GM12892 (cell line): ENCODE measurements at regions not wholly inside any gene's neighbourhood (a gene's known extent, or its start where the extent isn't known, plus 50 kb on each side); places are given as distances from the start of the nearest gene placed in this dataset.

ENCODE experiments used
- DNase-seq: peaks from one replicate; pipeline ENCODE4 v3.0.0; 2011; ENCODE audit not compliant: insufficient read length
- FAIRE-seq: peaks from 2 replicates; lab custom pipeline; 2011; peaks lifted over from hg19 to GRCh38; lab: Jason Lieb, UNC
- POLR2A ChIP-seq: IDR thresholded peaks from 2 replicates; pipeline ENCODE4 v1.6.1; 2011; ENCODE audit warnings: low read depth, low read length, control low read depth
- POLR2AphosphoS5 ChIP-seq: IDR thresholded peaks from 2 replicates; pipeline ENCODE4 v1.6.1; 2011; ENCODE audit warnings: low read depth, low read length, control low read depth
- TAF1 ChIP-seq: IDR thresholded peaks from 2 replicates; pipeline ENCODE4 v1.6.1; 2011; ENCODE audit warnings: low read depth, mild to moderate bottlenecking, control low read depth, low read length, borderline replicate concordance

DNA sequence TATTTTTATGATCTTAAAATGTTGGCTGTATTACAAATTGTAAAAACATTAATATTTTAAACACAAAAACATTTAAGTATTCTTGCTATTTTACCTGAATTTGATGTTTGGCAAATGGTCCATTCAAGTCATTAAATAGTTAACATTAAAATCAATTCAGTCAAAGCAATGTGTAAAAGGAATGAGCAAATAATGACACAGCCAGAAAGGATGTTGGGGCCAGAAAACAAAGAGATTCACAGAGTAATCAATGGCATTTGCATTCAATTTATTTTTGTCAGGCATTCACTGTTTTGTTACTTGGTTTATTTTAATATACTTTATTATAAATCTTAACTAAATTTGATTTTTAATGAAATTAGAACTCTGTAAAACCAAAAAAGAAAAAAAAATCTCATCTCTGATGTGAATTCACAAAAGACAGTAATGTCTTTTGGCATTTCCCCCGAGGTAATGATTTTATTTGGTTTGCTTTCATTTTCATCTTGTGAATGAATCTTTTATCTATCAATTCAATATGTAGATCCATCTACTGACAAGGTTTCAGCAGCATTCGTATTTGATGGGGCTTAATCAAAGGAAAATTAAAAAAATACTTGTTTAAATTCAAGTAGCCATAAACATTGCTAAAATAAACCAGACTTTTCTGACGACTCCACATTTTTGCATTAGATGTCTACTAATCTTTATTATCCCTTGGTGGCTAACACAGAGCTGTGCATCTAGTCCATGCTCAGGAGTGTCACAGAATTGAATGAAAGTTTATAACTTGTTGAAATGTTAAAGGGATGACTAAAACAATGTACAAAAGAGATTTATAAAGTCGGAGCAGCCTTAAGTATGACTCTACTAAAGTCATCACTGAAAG, 866.7 kb upstream of the GJE1 start:
- TF ChIP-seq TAF1 (no peak), POLR2AphosphoS5 (no peak), POLR2A (no peak)
- FAIRE-seq (no peak), DNase-seq (no peak)

DNA sequence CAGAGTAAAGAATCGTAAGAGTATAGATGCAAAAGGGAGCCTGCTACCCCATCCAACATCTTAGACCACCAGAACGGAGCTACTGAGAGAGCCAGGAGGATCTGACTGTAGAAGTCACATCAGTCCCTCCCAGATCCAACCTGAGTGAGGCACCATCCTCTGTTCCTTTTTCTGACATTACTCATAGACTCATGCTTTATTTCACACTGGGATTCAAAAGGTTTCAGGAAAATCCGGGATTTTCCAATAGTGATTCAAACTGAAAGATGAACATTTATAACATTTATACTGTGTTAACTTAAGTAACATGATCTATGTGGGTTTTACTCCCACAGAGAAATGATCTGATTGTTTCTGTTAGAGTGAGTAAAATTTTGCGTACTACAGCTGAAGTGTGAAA, 868.6 kb upstream of the GJE1 start:
- DNase-seq = no peak
- no peak for FAIRE-seq
- TF ChIP-seq POLR2A (no peak), POLR2AphosphoS5 (no peak), TAF1 (no peak)

DNA sequence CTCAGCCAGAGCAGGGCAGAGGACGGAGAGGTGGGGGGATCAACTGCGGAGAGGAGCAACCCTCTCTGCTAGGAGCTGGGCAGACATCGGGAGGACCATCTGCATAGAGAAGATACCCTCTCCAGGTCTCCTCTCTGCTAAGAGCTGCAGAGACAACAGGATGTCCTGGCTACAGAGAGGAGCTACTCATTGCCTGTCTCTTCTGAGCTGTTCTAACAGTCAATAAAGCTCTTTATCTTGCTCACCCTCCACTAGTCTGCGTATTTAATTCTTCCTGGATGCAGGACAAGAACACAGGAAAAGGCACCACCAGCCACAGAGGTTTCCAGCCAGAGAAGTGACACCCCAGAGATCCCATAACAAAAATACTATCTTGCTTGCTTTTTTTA, 871.1 kb upstream of the GJE1 start:
- DNase-seq = no peak
- TF ChIP-seq POLR2AphosphoS5 = no peak
- no peak for TF ChIP-seq TAF1
- TF ChIP-seq POLR2A = no peak
- FAIRE-seq = no peak

DNA sequence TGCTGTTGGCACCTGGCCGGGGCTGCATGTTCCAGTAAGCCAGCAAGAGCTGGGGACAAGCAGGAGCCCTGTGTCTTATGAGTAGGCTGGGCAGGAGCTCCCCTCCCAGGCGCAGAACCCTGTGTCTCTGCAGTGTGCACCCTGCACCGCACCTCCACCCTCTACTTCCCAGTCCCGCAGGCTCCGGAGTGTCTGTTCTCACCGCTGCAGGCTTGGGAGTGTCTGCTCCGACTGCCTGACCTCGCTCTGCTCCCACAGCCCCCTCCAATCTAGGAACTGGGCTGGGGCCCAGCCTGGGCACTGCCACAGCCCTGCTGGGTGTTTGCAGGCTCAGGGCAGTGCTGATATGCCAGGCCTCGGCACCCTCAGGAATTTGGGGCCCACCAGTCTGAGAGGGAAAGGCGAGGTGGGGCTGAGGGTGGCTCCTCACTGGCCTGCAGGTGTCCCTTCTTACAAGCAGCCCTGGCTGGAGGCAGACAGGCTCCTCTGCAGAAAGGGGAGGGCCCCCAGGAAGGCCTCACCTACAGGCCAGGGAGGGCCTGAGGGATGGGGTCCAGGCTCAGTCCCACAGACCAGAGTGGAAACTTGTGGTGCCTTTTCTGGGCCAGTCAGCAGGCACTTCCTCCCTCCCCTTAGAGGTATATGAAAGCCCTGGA, 871.6 kb upstream of the GJE1 start:
- DNase-seq = no peak
- no peak for FAIRE-seq

DNA sequence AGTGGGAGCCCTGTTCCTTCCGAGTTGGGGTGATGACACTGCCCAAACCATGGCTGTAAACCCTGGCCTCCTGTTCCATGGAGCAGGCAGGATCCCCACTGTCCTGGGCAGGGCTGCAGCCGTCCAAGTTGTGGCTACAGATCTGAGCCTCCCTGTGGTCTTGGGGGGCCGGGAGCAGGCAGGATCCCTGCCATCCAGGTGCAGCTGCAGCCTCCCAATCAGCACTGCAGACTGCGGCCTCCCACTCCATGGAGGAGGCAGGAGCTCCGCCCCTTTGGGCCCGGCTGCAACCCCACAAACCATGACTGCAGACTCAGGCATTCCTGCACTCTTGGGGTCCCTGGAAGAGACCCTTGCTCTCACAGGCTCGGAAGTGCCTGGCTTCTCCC, 872.1 kb upstream of the GJE1 start:
- DNase-seq (no peak), FAIRE-seq (no peak)
- TF ChIP-seq TAF1 (no peak), POLR2AphosphoS5 (no peak), POLR2A (no peak)

More for the DNA sequence above, 871.6 kb upstream of the GJE1 start:
- TF ChIP-seq POLR2A (no peak), TAF1 (no peak), POLR2AphosphoS5 (no peak)

DNA sequence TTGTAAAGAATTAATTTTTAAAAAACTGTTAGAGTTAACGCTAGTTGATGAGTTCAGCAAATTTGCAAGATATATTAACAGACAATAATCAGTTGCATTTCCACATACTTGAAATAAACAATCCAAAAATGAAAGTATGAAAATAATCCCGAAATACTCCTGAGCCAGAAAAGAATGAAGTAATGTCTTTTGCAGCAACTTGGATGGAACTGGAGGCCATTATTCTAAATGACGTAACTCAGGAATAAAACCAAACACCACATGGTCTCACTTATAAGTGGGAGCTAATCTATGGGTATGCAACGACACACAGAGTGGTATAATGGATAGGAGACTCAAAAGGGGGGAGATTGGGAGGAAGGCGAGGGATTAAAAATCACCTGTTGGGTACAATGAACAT, 872.9 kb upstream of the GJE1 start:
- FAIRE-seq (no peak), DNase-seq (no peak)
- no peak for TF ChIP-seq POLR2A

DNA sequence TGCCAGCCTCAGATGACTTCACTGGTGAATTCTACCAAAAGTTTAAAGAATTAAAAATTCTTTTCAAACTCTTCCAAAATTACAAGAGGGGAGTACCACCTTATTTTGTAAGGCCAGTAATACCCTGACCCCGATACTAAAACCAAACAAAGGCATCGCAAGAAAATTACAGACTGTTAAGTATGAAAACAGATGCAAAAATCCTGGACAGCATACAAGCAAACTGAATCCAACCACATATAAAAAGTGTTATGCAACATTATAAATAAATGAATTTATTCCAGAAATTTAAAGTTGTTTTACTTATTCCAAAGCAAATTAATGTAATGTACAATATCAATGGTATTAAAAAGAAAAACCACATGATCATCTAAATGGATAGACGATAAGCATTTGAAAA, 873.6 kb upstream of the GJE1 start:
- no peak for DNase-seq
- TF ChIP-seq POLR2AphosphoS5 (no peak), POLR2A (no peak), TAF1 (no peak)
- no peak for FAIRE-seq

DNA sequence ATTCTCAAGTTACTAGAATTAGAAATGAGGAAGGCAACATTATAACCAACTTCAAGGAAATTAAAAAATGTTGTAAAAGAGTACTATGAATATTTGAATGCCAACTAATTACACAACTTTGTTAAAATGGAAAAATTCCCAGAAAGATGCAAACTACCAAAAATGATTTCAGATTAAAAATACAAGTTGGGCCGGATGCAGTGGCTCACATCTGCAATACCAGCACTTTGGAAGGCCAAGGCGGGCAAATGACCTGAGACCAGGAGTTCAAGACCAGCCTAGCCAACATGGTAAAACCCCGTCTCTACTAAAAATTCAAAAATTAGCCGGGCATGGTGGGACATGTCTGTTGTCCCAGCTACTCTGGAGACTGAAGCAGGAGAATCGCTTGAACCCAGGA, 874.2 kb upstream of the GJE1 start:
- TF ChIP-seq POLR2AphosphoS5 (no peak), POLR2A (no peak), TAF1 (no peak)
- DNase-seq = no peak
- no peak for FAIRE-seq

DNA sequence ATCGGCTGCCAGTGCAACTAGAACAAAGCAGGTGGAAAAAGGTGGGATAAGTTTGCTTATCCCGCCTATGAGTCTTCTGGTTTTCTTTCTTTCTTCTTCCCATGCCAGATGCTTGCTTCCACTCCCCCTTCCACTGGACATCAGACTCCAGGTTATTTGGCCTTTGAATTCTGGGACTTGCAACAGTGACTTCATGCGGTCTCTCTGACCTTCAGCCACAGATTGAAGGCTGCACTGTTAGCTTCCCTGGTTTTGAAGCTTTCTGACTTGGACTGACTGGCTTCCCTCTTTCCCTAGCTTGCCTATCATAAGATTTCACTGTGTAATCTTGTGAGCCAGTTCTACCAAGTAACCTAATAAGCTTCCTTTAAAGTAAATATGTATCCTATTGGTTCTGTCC, 878.4 kb upstream of the GJE1 start:
- no peak for DNase-seq
- no peak for FAIRE-seq
- TF ChIP-seq POLR2AphosphoS5 = no peak
- TF ChIP-seq POLR2A = no peak
- TF ChIP-seq TAF1 = no peak

DNA sequence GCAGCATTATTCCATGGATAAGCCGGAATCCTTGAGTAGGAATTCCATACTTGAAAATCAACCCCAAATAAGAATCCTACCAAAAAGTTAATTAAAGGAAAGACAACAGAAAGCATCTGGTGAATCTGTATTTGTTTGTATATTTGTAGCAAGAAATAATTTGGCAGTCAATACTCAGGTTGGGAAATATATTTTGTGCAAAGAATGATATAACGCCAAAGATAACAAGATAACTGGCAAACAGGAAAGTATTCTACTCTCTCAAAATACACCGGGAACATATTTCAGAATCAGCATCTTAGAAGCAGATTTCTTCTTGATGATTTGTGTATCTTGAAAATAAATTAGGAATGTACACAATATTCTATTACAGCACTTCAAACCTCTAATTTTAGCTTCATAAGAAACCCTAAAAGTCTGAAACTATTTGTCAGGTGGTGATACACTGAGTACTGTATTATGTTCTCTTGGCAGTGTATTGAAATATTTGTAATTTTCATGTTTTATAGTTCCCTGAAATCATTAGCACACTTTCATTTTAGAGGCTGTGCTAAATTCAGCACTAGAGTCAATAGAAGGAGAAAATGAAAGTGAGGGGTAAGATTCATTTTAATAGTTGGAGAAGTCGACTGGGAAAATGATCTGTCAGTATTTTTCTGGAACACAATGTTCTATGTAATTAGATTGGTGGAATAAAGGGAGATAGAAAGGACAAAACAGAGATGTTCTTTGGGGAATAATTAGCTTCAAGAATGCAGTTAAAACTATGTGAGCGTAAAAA, 879.7 kb upstream of the GJE1 start:
- DNase-seq = no peak
- FAIRE-seq = no peak
- no peak for TF ChIP-seq POLR2A
- TF ChIP-seq POLR2AphosphoS5 = no peak
- TF ChIP-seq TAF1 = no peak

DNA sequence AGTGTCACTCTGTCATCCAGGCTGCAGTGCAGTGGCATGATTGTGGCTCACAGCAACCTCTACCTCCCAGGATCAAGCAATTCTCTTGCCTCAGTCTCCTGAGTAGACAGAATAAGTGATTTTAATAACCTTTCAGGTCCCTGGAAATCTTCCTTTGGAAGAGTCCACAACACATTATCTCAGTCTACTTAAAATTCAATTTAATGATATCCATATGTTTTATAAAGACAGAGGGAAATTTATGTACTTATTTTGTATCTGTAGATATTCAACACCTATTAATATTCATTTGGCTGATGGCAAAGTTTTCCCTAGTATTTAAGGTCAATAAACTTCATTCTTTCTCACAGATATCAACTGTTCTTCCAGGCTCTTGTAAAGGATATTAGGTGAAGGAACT, 881.4 kb upstream of the GJE1 start:
- TF ChIP-seq TAF1 (no peak), POLR2AphosphoS5 (no peak), POLR2A (no peak)
- no peak for FAIRE-seq
- no peak for DNase-seq
